ENCODE measurements at regions not wholly inside any gene's neighbourhood (a gene's known extent, or its start where the extent isn't known, plus 50 kb on each side); places are given as distances from the start of the nearest gene placed in this dataset.

- no peaks in the 10 kb centered on the region for H3K36me3 Mint-ChIP-seq (ENCODE audit: low read depth)
- H3K27me3 Mint-ChIP-seq (ENCODE audit: low read depth), result no peaks in the 10 kb centered on the region
- H3K27ac Mint-ChIP-seq, result no peak overlapping the region
- TF ChIP-seq CTCF (IDR thresholded peaks at IDR 0.05; ENCODE audit: unreplicated experiment in 3 of 3), result no peak
- H3K4me1 Mint-ChIP-seq, result no peaks in the 10 kb centered on the region
- H3K9me3 Mint-ChIP-seq, result peaks cover 7% of the 10 kb centered on the region
- no peak overlapping the region for H3K4me3 Mint-ChIP-seq
Measured at GRCh38 chr18:51955136-51955535, 384.9 kb upstream of the DCC start.

- Mint-ChIP-seq H3K9me3 (no peaks in the 10 kb centered on the region), H3K27ac (no peak overlapping the region), H3K27me3 (ENCODE audit: low read depth) (no peaks in the 10 kb centered on the region), H3K36me3 (ENCODE audit: low read depth) (no peaks in the 10 kb centered on the region), H3K4me1 (no peaks in the 10 kb centered on the region), H3K4me3 (no peak overlapping the region)
- TF ChIP-seq CTCF (IDR thresholded peaks at IDR 0.05; ENCODE audit: unreplicated experiment in 3 of 3), result no peak
Measured at GRCh38 chr18:51957001-51957400, 383.0 kb upstream of the DCC start.

- Mint-ChIP-seq H3K4me3 (no peak overlapping the region), H3K27ac (no peak overlapping the region), H3K9me3 (no peaks in the 10 kb centered on the region), H3K27me3 (ENCODE audit: low read depth) (no peaks in the 10 kb centered on the region), H3K4me1 (no peaks in the 10 kb centered on the region), H3K36me3 (ENCODE audit: low read depth) (no peaks in the 10 kb centered on the region)
- TF ChIP-seq CTCF (IDR thresholded peaks at IDR 0.05; ENCODE audit: unreplicated experiment in 3 of 3), result no peak
Measured at GRCh38 chr18:51980101-51980500, 359.9 kb upstream of the DCC start.

GRCh38 chr18:51988277-51988676 is 351.7 kb upstream of the DCC start:
- H3K9me3 Mint-ChIP-seq, result no peaks in the 10 kb centered on the region
- no peaks in the 10 kb centered on the region for H3K4me1 Mint-ChIP-seq
- H3K36me3 Mint-ChIP-seq (ENCODE audit: low read depth), result no peaks in the 10 kb centered on the region
- no peak for TF ChIP-seq CTCF (IDR thresholded peaks at IDR 0.05; ENCODE audit: unreplicated experiment in 3 of 3)
- no peak overlapping the region for H3K27ac Mint-ChIP-seq
- H3K27me3 Mint-ChIP-seq (ENCODE audit: low read depth), result no peaks in the 10 kb centered on the region
- no peak overlapping the region for H3K4me3 Mint-ChIP-seq

- Mint-ChIP-seq H3K9me3 (no peaks in the 10 kb centered on the region), H3K27ac (no peak overlapping the region), H3K4me1 (no peaks in the 10 kb centered on the region), H3K36me3 (ENCODE audit: low read depth) (no peaks in the 10 kb centered on the region), H3K4me3 (no peak overlapping the region), H3K27me3 (ENCODE audit: low read depth) (no peaks in the 10 kb centered on the region)
- no peak for TF ChIP-seq CTCF (IDR thresholded peaks at IDR 0.05; ENCODE audit: unreplicated experiment in 3 of 3)
Measured at GRCh38 chr18:51997129-51997528, 342.9 kb upstream of the DCC start.

- H3K27me3 Mint-ChIP-seq (ENCODE audit: low read depth), result no peaks in the 10 kb centered on the region
- H3K9me3 Mint-ChIP-seq, result no peaks in the 10 kb centered on the region
- no peak overlapping the region for H3K27ac Mint-ChIP-seq
- H3K36me3 Mint-ChIP-seq (ENCODE audit: low read depth), result no peaks in the 10 kb centered on the region
- TF ChIP-seq CTCF (IDR thresholded peaks at IDR 0.05; ENCODE audit: unreplicated experiment in 3 of 3), result no peak
- no peak overlapping the region for H3K4me3 Mint-ChIP-seq
- H3K4me1 Mint-ChIP-seq, result no peaks in the 10 kb centered on the region
Measured at GRCh38 chr18:51998066-51998465, 341.9 kb upstream of the DCC start.

All from nephron (organoid).